Loucy (cell line): ENCODE measurements at regions not wholly inside any gene's neighbourhood (a gene's known extent, or its start where the extent isn't known, plus 50 kb on each side); places are given as distances from the start of the nearest gene placed in this dataset.

Experiments used
- CTCF ChIP-seq: fragments of 200-600 bp; sonication (generic); conservative IDR thresholded peaks from 2 replicates; pipeline ENCODE4 v1.5.1; 2014; ENCODE audit warnings: mild to moderate bottlenecking, antibody characterized with exemption, low read length
- EZH2phosphoT487 ChIP-seq: fragments of 200-600 bp; IDR thresholded peaks from 2 replicates; pipeline ENCODE4 v1.6.1; 2018; ENCODE audit warnings: antibody characterized with exemption, mild to moderate bottlenecking, moderate library complexity, borderline replicate concordance

DNA sequence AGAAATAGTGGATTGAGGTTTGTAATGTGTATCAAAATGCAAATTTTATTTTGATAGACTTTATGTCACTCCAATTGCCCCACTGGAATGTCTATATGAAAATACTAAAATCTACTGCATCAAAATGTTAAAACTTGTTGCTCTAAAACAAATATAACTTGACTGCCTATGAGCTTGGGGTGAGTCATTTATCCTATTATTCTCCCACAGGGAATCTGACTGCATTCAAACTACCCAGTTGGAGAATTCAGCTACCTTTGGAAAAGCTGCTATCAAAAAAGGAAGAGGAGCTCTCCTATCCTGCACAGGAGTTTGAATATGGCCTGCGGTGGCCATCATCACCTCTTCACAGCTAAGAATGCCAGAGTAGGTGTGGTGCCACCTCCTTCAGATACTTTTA, 173.1 kb downstream of the KLHL28 start:
- TF ChIP-seq CTCF (no peak), EZH2phosphoT487 (no peak)
